Nucleus accumbens (tissue), 56 donors: ENCODE measurements at regions not wholly inside any gene's neighbourhood (a gene's known extent, or its start where the extent isn't known, plus 50 kb on each side); places are given as distances from the start of the nearest gene placed in this dataset.

Source experiments
- DNase-seq, 56 donors: peaks; one replicate each; lab custom pipeline; 2025; lab: John Stamatoyannopoulos, UW

DNA sequence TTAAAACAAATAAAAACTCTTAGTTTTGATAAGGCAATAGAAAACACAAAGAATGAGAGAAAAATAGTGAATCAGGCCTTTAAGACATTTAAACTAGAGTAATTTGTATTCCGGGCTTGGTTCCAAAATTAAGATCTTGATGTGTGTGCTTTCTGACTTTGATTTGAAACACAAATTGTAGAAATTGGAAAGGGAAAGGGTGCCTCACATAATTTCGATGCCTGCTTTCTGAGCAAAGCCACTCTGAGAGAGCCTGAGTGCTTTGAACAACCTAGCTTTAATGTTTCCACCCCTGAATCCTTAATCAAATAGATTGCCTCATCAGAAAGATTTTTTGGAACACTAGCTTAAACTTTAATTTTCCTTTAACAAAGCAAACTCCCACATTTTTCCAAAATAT lies 666.8 kb downstream of the PCDH18 start:
- no peak for DNase-seq

DNA sequence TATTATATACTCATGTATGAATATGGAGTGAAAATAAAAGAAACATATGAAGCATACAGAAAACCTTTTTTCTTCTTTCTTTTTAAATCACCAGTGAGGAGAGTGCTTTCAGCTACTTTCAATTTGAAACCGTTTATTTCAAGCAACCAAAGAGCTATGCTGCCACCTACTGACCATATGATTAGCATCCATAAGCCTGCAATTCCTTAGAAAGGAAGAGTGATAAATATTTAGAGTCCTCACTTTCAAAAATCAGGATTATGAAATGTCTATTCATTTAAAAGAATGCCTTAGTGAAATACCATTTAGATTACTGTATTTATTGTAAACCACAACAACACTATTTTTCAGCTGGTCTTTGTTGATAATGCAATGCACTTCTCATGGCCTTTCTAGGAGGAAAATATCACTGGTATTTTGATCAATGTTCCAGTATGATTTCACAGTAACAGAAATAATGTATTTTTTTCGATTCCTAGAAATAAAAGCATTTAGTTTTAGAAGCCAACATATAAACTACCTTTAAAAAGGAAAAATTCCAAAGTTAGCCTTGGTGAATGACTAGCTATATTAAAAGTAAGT lies 667.6 kb downstream of the PCDH18 start:
- DNase-seq = peak in 13 of 56 donors; percentile 0 to 55 (median 14)

- no peak for DNase-seq
These were observed 668.5 kb downstream of the PCDH18 start for GRCh38 chr4:136863756-136864155.

DNA sequence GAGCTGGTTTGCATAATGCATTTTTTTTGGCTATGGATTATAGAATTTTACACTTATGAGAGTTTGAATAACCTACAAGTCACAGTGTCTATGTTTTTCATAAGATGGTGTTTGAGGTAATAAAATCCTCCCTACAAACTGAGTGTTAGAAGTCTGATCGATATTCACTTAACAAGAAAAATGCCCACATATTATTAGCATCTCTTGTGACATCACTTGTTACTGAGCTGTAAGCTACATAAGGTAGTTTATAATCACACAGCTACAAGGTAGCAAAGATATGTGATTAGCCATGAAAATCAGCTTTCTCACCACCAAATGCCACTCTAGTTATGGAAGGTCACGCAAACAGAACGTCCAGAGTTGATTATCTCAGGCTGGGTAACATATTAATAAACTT lies 669.6 kb downstream of the PCDH18 start:
- DNase-seq = no peak

DNA sequence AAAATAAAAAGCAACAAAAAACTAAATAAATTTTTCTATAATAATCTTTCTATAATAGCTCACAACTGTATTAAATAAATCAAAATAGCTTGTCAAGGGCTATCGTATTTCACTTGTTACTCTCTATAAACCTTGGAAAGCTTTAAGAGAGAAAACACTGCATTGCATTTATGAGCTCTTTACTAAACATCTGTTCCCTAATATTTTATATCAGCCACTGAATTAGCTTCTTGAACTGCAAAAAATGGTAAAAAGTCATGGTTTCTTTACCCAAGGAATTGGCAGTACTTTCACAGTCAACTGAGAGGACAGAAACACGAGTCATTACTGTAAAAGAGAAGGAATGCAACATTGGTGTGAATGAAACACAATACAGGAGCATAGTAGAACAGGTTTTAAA lies 671.2 kb downstream of the PCDH18 start:
- DNase-seq = no peak

GRCh38 chr4:136858903-136859302 lies 673.4 kb downstream of the PCDH18 start:
- no peak for DNase-seq

DNA sequence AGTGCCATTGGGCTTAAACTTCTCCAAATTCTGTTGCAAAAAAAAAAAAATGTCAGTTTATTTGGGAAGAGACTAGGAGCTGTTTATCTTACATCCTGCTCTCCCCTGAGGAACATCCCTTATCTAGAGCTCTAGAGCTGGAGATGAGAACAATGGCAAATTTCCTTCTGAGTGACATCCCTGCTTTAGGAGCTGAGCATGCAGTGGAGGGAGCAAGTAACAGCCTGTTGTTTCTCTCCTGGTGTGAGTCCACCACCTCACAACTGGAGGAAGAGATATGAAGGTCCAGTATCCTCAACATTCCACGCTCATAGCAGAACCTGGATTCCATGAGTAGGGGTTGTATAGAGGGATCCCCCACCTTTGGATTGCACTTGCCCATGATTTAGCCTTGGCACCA lies 676.4 kb downstream of the PCDH18 start:
- DNase-seq = no peak

DNA sequence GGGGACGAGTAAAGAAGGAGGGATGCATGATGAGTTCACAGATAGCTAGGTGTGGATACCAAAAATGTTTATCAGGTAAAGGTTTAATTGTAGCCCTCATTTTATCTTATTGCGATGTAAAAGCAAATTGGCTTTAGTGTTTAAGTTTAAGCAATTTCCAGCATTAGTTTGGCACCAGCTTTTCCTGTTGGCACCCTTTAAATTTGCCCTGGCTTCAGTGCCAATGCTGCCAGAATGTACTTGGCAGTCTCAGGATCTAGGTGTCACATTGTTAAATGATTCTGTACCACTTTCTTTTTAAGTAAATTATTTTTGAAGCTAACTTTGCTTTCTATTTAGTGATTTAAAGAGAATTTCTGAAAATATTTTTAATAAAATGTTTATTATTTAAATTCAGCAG lies 681.8 kb downstream of the PCDH18 start:
- DNase-seq = no peak

DNA sequence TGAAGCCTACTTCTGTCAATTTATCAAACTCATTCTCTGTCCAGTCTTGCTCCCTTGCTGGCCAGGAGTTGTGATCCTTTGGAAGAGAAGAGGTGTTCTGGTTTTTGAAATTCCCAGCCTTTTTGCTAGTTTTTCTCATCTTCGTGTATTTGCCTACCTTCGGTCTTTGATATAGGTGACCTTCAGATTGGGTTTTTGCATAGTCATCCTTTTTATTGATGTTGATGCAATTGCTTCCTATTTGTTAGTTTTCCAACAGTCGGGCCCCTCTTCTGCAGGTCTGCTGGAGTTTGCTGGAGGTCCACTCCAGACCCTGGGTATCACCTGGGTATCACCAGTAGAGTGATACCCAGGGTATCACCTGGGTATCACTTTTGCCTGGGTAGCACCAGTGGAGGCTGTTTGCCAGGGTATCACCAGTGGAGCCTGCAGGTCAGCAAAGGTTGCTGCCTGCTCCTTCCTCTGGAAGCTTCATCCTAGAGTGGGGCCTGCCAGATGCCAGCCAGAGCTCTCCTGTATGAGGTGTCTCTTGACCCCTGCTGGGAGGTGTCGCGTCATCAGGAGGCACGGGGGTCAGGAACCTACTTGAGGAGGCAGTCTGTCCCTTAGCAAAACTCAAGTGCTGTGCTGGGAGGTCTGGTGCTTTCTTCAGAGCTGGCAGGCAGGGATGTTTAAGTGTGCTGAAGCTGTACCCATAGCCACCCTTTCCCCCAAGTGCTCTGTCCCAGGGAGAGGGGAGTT lies 684.2 kb downstream of the PCDH18 start:
- no peak for DNase-seq

DNA sequence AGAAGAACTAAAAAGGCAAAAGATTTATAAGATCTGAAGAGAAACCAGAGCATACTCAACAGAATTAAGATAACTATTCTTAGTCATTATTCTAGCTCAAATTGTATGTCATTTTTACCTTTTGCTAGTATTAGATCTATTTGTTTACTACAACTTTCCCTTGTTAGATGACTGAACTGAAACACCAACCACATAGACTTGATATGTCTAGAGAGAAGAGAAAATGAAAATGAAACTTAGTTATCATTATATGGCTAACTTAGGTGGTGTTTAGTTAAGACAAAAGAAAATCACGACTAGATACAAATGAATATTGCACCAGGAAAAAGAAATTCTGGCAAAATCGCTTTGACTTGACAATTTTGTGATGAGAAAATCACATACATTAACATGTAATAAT lies 690.8 kb downstream of the PCDH18 start:
- no peak for DNase-seq

GRCh38 chr4:136838607-136839006 lies 693.7 kb downstream of the PCDH18 start:
- no peak for DNase-seq

DNA sequence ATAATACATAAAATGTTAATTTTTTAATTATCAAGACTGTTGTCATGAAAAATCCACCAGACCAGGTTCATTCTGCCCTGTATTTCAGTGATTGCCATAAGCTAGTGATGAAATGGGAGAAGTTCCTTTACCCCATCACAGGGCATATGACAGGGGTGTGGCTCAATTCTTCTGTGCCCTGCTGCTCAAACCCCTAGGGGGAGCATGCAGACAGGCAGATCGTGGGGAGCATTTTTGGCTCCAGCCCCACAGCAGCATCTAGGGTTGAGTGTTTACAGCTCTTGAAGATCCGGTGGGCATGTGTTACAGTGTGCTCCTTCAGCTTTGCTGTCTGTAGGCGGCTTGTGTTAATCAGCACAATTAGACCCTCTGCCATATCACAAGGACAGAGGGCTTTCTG lies 700.7 kb downstream of the PCDH18 start:
- no peak for DNase-seq

DNA sequence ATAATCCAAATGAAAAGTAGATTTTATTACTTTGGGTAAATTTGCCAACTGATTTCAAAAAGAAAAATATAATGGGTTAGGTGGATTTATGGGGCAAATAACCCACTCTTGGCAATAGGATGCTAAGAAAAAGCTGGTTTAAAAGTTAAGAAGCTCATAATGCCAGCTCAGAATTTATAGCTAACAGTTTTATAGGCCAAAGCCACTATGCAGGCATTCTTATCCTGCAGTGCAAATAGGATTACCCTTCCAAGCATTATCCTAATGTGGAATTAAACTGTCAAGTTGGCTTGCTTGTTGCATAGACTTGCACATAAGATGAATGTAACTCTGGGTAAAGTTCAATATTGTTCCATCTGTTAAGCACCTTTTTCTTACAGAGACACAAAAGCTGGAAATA lies 703.0 kb downstream of the PCDH18 start:
- DNase-seq = no peak

DNA sequence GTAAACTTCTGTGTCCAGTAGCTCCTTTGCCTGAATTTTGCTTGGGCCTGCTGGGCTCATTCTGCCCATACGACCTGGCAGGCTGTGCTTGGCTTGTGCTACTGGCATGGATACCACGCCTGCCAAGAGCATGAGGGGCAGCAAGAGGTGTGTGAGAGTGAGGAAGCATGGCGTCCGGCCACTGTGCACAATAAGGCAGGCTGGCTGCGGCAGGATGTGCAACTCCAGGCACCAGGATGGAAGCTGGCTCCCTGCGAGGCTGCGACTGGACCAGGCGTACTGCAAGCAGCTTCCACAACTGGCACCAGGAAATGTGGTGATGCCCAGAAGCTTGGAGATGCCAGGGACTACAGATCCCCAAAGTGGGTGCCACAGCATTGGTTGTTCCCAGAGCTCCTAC lies 709.3 kb downstream of the PCDH18 start:
- no peak for DNase-seq

DNA sequence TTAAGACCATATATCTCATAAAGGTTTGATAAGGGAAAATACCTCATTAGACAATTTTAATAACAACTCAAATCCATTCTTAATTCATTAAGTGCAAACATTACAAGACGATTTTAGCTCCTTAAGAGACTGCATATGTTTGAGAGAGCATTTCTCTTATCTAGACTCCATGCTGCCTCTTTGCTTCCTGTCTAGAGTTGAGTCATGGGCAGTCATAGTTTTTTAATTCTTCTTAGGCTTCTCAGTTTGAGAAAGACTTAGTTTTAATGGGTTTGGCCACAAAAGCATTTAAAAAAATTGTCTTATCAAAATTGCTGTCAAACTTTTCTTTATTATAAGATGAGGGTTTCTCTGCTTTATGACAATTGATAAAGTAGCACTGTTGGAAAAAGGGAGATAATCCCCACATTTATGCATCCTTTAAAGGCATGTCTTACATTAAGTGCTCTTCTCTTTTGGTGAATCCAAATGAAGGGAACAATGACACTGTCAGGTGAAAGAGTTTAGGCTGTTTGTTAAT lies 713.4 kb downstream of the PCDH18 start:
- DNase-seq = no peak

- no peak for DNase-seq
These were observed 720.0 kb downstream of the PCDH18 start for GRCh38 chr4:136812100-136812880.

GRCh38 chr4:136811496-136812077 lies 720.7 kb downstream of the PCDH18 start:
- no peak for DNase-seq

DNA sequence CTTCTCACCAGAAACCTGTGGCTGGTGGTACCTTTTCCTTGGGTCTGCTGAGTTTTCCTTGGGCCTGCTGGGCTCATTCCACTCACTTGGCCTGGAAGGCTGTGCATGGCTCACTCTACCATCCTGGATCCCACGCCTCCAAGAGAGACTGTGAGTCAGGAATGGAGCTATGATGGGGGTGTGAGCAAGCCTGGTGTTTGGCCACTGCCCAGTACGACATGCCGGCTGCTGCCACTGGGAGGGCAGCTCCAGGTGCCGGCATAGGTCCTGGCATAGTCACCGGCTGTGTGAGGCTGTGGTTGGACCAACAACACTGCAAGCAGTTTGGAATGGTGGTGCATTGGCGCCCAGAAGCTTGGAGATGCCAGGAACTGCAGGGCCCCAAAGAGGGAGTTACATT lies 721.7 kb downstream of the PCDH18 start:
- no peak for DNase-seq

DNA sequence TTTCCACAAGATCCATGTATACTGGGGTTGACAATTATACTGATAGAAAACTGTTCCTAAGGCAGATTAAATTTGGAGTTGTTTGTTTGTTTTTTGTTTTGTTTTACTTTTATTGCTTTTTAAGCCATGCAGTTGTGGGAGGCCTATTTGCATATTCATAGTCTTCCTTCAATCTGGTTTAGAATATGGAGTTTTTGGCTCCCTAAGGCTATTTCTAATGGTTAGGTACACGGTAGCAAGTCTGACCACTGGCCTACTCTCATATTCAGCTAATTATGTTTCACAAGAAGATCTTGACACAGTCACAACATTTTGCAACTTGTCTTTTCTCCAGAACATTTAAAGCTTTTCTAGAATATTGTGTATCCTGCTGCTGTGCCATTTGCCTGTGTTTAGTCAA lies 725.5 kb downstream of the PCDH18 start:
- no peak for DNase-seq

GRCh38 chr4:136805617-136806016 lies 726.7 kb downstream of the PCDH18 start:
- no peak for DNase-seq

- DNase-seq = no peak
These were observed 728.9 kb downstream of the PCDH18 start for GRCh38 chr4:136803433-136803832.
